Right ventricle myocardium inferior (tissue), 1 donor: ENCODE measurements at regions not wholly inside any gene's neighbourhood (a gene's known extent, or its start where the extent isn't known, plus 50 kb on each side); places are given as distances from the start of the nearest gene placed in this dataset.
A peak's percentile ranks its signal among the peaks of the same experiment; 100 is the strongest.
"Not testable (repeated sequence)": the region's sequence is repeated elsewhere in the genome, so short reads cannot be mapped to it uniquely, and the experiment has no call there.

Source experiments
- ATAC-seq: fragments of 200-7000 bp; cut with Tn5 transposase; one replicate; pipeline ENCODE4 v1.9.1; 2020; ENCODE audit warnings: mild to moderate bottlenecking, moderate library complexity
- DNase-seq: peaks from one replicate; pipeline ENCODE4 v3.0.0; 2021; ENCODE audit errors: missing footprints
- intact Hi-C: fragments of 100-400 bp; cut with DNase I; formaldehyde crosslinking; loops from one replicate; pipeline ENCODE4 v1.11.0; 2022
- donor health status: DM: no; HTN: yes; CAD: no; lungs with severe emphysema.

DNA sequence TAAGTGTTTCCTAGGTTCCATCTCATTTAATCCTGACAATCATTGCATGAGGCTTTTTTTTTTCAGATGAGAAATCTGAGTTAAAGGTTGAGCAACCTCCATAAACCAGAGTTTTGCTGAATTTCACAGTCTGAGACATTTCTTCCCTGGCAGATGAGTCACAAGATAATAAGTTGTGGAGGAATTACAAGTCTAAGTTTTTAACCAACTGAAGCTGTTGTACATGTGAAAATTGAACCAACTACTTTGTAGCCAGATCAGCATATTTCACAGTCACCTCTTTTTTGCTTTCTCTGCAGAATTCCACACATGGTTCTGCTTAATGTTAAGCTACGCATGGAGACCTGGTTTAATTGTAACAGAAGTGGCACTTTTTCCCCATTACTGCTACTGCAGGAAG, 765.6 kb downstream of the CDH11 start:
- intact Hi-C loops = no loop called here
- no peak for ATAC-seq

GRCh38 chr16:64352246-64352645, 769.6 kb downstream of the CDH11 start:
- no peak for ATAC-seq
- no peak for DNase-seq
- intact Hi-C loops = no loop called here

More for the DNA sequence above, 765.6 kb downstream of the CDH11 start:
- DNase-seq = no peak

DNA sequence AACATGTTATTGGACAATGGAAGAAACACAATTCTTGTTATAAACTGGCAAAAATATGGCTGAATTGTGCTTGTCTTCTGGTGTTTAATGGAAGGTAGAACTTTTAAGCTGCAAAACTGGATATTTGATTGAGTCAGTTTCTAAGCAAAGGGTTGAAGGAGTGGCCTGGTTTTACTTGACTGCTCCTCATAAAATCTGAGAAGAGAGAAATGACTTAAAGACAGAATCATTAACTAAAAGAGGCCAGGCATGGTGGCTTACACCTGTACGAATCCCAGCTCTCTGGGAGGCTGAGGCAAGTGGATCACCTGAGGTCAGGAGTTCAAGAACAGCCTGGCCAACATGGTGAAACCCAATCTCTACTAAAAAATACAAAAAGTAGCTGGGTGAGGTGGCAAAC, 770.7 kb downstream of the CDH11 start:
- intact Hi-C loops = no loop called here
- ATAC-seq (no peak), DNase-seq (no peak)

DNA sequence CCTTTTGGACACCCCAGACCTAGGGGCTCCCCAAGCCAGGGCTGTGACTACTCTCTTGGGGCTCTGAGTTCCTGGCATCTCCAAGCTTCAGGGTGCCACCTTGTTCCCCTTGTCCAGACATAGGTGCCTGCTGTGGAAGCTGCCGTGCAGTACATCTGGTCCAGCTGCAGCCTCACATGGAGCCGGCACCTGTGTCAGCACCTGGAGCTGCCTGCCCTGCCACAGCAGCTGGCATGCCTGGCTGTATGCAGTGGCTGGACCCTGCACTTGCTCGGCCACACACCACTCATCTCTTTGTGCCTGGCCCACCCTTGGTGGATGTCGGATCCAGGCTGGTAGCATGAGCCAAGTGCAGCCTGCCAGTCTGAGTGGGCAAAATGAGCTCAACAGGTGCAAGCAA, 775.8 kb downstream of the CDH11 start:
- ATAC-seq = no peak
- intact Hi-C loops = no loop called here
- peak; percentile 47 for DNase-seq

- DNase-seq (no peak), ATAC-seq (no peak)
- intact Hi-C loops = no loop called here
Measured at GRCh38 chr16:64345142-64345541, 776.7 kb downstream of the CDH11 start.

GRCh38 chr16:64343820-64344443, 777.9 kb downstream of the CDH11 start:
- DNase-seq, ATAC-seq, intact Hi-C loops: not testable (repeated sequence)

- intact Hi-C loops = no loop called here
- no peak for DNase-seq
- no peak for ATAC-seq
Measured at GRCh38 chr16:64343061-64343819, 778.6 kb downstream of the CDH11 start.

- DNase-seq, intact Hi-C loops, ATAC-seq: not testable (repeated sequence)
Measured at GRCh38 chr16:64341336-64341735, 780.5 kb downstream of the CDH11 start.

DNA sequence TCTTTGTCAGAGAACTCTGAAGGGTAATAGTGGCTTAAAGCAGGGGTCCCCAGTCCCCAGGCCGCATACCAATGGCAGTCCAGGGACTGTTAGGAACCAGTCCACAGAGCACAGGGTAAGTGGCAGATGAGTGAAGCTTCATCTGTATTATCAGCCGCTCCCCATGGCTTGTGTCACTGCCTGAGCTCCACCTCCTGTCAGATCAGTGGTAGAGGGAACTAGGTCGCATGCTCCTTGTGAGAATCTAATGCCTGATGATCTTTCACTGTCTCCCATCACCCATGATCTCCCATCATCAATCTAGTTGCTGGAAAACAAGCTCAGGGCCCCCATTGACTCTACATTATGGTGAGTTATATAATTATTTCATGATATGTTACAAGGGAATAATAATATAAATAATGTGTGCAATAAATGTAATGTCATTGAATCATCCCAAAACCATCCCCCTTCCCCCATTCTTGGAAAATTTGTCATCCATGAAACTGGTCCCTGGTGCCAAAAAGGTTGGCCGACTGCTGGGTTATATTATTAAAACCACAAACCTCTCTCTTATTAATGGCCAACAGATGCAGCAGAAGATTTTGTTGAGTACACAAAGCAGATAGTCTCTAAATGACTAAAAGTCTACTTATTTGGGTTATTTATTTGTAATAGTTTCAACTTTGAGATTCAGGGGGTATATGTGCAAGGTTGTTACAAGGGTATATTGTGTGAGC, 782.7 kb downstream of the CDH11 start:
- DNase-seq = peak; percentile 32
- intact Hi-C loops = no loop called here
- no peak for ATAC-seq

GRCh38 chr16:64321881-64322280, 800.0 kb downstream of the CDH11 start:
- DNase-seq (no peak), ATAC-seq (no peak)
- intact Hi-C loops = no loop called here

- ATAC-seq = no peak
- intact Hi-C loops = no loop called here
Measured at GRCh38 chr16:64321066-64321465, 800.8 kb downstream of the CDH11 start.

GRCh38 chr16:64317601-64318000, 804.3 kb downstream of the CDH11 start:
- DNase-seq (no peak), ATAC-seq (no peak)
- intact Hi-C loops = no loop called here

More at GRCh38 chr16:64321066-64321465, 800.8 kb downstream of the CDH11 start:
- DNase-seq = no peak

DNA sequence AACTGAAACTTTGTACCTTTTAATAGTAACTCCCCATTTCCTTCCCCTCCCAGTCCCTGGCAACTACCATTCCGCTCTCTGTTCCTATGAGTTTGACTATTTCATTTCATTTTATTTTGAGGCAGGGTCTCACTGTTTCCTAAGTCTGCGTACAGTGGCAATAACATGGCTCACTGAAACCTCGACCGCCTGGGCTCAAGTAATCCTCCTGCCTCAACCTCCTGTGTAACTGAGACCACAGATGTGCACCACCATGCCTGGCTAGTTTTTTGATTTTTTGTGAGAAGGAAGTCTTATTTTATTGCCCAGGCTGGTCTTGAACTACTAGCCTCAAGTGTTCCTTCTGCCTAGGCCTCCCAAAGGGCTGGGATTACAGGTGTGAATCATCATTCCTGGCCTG, 808.1 kb downstream of the CDH11 start:
- DNase-seq (no peak), ATAC-seq (no peak)
- intact Hi-C loops = no loop called here

DNA sequence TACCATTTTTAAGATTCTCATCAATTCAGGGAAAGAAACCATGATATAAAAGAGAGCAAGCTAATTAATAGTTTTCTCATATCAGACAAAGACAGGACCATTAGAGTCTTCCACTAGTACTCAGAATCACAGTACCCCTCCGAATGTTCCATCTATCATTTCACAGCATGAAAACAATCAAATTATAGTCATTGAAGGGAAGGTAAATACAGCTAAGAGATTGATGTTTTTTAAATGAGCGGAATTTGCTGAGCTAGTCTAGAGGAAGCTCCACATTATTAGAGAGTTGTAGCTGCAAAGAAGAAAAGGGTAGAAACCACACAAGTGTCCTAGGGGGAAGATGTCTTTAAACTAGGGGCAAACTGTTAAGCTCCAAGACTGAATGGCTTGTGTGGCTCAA, 808.9 kb downstream of the CDH11 start:
- no peak for DNase-seq

GRCh38 chr16:64312292-64312691, 809.6 kb downstream of the CDH11 start:
- ATAC-seq = no peak

More for the DNA sequence above, 808.9 kb downstream of the CDH11 start:
- ATAC-seq = no peak
- intact Hi-C loops = no loop called here

GRCh38 chr16:64311241-64311640, 810.6 kb downstream of the CDH11 start:
- no peak for DNase-seq
- ATAC-seq = no peak
- intact Hi-C loops = no loop called here

More at GRCh38 chr16:64312292-64312691, 809.6 kb downstream of the CDH11 start:
- intact Hi-C loops = no loop called here
- DNase-seq = no peak

GRCh38 chr16:64309398-64310110, 812.3 kb downstream of the CDH11 start:
- ATAC-seq = no peak
- intact Hi-C loops = no loop called here
- no peak for DNase-seq

- no peak for DNase-seq
- ATAC-seq = no peak
- intact Hi-C loops = no loop called here
Measured at GRCh38 chr16:64308721-64309120, 813.1 kb downstream of the CDH11 start.

- no peak for ATAC-seq
- intact Hi-C loops = no loop called here
Measured at GRCh38 chr16:64307431-64307830, 814.4 kb downstream of the CDH11 start.

More at GRCh38 chr16:64307431-64307830, 814.4 kb downstream of the CDH11 start:
- no peak for DNase-seq
